ENCODE measurements at regions not wholly inside any gene's neighbourhood (a gene's known extent, or its start where the extent isn't known, plus 50 kb on each side); places are given as distances from the start of the nearest gene placed in this dataset.

DNA sequence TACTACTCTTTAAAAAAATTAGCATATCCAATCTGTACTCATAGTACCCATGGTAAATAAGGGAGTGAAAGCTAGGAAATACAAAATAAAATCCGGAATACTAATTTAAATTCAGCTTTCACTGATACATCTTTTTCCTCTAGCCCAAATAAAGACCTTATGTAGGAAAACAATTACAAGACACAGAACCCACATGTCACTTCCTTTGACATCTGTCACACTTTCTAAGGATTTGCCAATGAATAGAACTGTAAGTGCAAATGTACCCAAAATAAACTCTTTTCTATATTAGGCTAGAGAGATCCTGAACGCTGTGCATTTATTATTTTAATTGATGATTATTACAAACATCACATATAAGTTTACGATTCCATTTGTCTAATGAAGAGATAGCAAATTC, 393.0 kb downstream of the LRRIQ3 start:
- no peak overlapping the region for H3K4me3 Mint-ChIP-seq
- H3K27ac Mint-ChIP-seq = no peak overlapping the region
- H3K4me1 Mint-ChIP-seq = no peaks in the 10 kb centered on the region
- no peaks in the 10 kb centered on the region for H3K36me3 Mint-ChIP-seq (ENCODE audit: low read depth)
- H3K9me3 Mint-ChIP-seq = peaks cover 2% of the 10 kb centered on the region
- peaks cover under 1% of the 10 kb centered on the region for H3K27me3 Mint-ChIP-seq (ENCODE audit: low read depth)
- TF ChIP-seq, protein P1, sequence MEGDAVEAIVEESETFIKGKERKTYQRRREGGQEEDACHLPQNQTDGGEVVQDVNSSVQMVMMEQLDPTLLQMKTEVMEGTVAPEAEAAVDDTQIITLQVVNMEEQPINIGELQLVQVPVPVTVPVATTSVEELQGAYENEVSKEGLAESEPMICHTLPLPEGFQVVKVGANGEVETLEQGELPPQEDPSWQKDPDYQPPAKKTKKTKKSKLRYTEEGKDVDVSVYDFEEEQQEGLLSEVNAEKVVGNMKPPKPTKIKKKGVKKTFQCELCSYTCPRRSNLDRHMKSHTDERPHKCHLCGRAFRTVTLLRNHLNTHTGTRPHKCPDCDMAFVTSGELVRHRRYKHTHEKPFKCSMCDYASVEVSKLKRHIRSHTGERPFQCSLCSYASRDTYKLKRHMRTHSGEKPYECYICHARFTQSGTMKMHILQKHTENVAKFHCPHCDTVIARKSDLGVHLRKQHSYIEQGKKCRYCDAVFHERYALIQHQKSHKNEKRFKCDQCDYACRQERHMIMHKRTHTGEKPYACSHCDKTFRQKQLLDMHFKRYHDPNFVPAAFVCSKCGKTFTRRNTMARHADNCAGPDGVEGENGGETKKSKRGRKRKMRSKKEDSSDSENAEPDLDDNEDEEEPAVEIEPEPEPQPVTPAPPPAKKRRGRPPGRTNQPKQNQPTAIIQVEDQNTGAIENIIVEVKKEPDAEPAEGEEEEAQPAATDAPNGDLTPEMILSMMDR (IDR thresholded peaks at IDR 0.05; ENCODE audit: unreplicated experiment in 3 of 3) = no peak

DNA sequence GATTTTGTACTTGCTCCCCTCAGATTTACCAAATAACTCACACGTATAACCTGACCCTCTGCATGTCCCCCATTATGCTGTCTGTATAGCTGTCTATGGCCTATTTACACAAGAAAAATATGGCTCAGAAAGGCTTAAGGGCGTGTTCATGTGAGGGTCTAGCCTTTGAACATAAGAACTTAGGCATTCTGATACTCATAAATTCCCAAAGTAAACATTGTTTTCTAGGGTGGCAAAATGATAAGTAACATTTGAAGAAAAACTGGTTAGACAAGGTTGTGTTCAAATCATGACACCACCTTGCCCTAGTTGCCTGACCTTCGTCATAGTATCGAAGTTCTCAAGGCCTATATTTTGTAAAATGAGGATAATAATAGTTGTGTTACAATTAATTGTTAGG, 394.6 kb downstream of the LRRIQ3 start:
- Mint-ChIP-seq H3K9me3 (peaks cover 2% of the 10 kb centered on the region), H3K36me3 (ENCODE audit: low read depth) (no peaks in the 10 kb centered on the region), H3K27me3 (ENCODE audit: low read depth) (no peaks in the 10 kb centered on the region), H3K4me3 (no peak overlapping the region), H3K27ac (no peak overlapping the region), H3K4me1 (no peaks in the 10 kb centered on the region)
- TF ChIP-seq, protein P1 (IDR thresholded peaks at IDR 0.05; ENCODE audit: unreplicated experiment in 3 of 3) = no peak

DNA sequence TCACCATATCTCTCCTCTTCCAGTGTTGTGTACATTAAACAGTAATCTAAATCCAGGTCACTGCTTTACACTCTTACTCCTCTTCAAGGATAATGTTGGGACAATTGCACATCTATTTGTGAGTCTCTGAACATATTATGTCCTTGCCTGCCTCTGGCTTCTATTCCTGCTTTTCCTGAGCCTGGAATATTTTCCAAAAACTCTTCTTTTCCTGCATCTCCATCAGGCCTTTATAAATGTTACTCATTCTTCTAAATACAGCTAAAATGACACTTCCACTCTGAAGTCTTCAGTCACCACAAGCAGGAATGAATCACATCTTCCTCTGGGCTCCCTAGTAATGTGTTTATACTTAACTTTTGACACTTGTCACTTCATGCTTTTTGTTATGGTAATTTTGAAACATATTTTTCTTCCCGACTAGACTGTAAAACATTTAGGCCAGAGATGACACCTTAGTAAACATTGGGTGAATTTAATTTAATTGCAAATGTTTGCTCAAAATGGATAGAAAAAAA, 396.0 kb downstream of the LRRIQ3 start:
- Mint-ChIP-seq H3K27ac (no peak overlapping the region), H3K36me3 (ENCODE audit: low read depth) (no peaks in the 10 kb centered on the region), H3K27me3 (ENCODE audit: low read depth) (no peaks in the 10 kb centered on the region), H3K9me3 (no peaks in the 10 kb centered on the region), H3K4me3 (no peak overlapping the region), H3K4me1 (no peaks in the 10 kb centered on the region)
- TF ChIP-seq, protein P1 (IDR thresholded peaks at IDR 0.05; ENCODE audit: unreplicated experiment in 3 of 3) = no peak

DNA sequence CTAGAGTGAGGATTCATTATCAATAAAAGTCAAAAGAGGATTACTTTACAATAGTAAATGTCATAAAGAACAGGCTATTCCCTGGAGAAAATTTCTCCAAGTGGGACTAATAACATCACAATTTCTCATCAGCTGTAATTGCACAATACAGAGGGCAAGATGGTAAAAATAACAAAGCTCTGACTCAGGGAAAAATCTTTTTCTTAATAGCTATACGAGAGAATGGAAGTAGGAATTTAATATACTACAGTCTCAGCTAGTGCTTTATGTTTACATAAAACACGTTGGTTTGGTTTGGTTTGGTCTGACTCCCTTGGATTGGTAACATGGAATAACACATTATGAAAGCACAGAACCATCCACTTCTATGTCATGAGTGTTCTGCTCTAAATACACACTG, 397.6 kb downstream of the LRRIQ3 start:
- Mint-ChIP-seq H3K9me3 (no peaks in the 10 kb centered on the region), H3K27me3 (ENCODE audit: low read depth) (no peaks in the 10 kb centered on the region), H3K36me3 (ENCODE audit: low read depth) (no peaks in the 10 kb centered on the region), H3K4me3 (no peak overlapping the region), H3K4me1 (no peaks in the 10 kb centered on the region), H3K27ac (no peak overlapping the region)
- TF ChIP-seq, protein P1 (IDR thresholded peaks at IDR 0.05; ENCODE audit: unreplicated experiment in 3 of 3) = no peak

DNA sequence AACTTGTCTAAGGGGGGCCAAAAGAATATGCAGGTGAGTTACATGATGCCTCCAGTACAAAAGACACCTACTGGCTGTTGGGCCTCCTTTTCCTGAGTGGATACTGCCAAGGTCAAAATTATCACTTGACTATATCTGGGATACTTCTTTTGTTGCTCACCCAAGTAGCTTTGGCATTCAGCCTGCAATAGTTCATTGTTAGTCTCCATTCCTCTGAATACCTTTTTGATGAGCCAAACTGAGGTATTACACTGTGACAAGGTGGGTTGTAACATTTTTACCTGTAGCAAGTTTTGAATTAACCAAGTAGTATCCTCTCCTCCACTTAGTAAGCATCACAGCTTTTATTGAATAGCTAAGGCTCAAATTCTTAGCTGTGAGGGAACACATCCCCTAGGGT, 408.0 kb downstream of the LRRIQ3 start:
- no peaks in the 10 kb centered on the region for H3K9me3 Mint-ChIP-seq
- H3K4me3 Mint-ChIP-seq = no peak overlapping the region
- H3K27ac Mint-ChIP-seq = no peak overlapping the region
- no peaks in the 10 kb centered on the region for H3K4me1 Mint-ChIP-seq
- no peaks in the 10 kb centered on the region for H3K27me3 Mint-ChIP-seq (ENCODE audit: low read depth)
- TF ChIP-seq, protein P1 (IDR thresholded peaks at IDR 0.05; ENCODE audit: unreplicated experiment in 3 of 3) = no peak
- no peaks in the 10 kb centered on the region for H3K36me3 Mint-ChIP-seq (ENCODE audit: low read depth)

DNA sequence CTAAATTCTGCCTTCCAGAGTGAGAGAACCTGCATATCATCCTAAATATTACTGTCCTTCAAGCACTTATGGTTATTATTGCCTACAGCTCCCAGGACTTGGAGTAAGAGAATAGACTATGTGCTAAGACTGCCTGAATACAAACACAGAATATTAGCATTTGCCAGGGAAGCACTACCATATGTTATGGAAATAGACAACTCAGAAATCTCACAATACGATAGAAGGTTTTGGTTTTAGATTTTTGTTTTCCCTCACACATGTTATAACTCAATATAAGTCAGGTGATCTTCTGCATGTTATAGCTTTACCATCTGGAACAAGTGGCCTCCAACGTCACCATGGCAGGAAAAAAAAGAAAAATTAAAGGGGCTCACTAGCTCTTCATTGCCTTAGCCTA, 413.9 kb downstream of the LRRIQ3 start:
- no peak overlapping the region for H3K27ac Mint-ChIP-seq
- TF ChIP-seq, protein P1 (IDR thresholded peaks at IDR 0.05; ENCODE audit: unreplicated experiment in 3 of 3) = no peak
- no peak overlapping the region for H3K4me3 Mint-ChIP-seq
- H3K9me3 Mint-ChIP-seq = no peaks in the 10 kb centered on the region
- no peaks in the 10 kb centered on the region for H3K4me1 Mint-ChIP-seq
- H3K27me3 Mint-ChIP-seq (ENCODE audit: low read depth) = no peaks in the 10 kb centered on the region
- no peaks in the 10 kb centered on the region for H3K36me3 Mint-ChIP-seq (ENCODE audit: low read depth)

Measured in nephron (organoid).